GM19238 (cell line): ENCODE measurements at regions not wholly inside any gene's neighbourhood (a gene's known extent, or its start where the extent isn't known, plus 50 kb on each side); places are given as distances from the start of the nearest gene placed in this dataset.
A peak's percentile ranks its signal among the peaks of the same experiment; 100 is the strongest.
"Not testable (repeated sequence)": the region's sequence is repeated elsewhere in the genome, so short reads cannot be mapped to it uniquely, and the experiment has no call there.

Source experiments
- DNase-seq: peaks from one replicate; pipeline ENCODE4 v3.0.0; 2011; ENCODE audit warnings: low spot score; ENCODE audit not compliant: insufficient read length

- DNase-seq: no peak
Measured at GRCh38 chr16:82302042-82302727, 132.2 kb upstream of the MPHOSPH6 start.

GRCh38 chr16:82301146-82301755, 131.2 kb upstream of the MPHOSPH6 start:
- no peak for DNase-seq

- DNase-seq: no peak
Measured at GRCh38 chr16:82300374-82300951, 130.4 kb upstream of the MPHOSPH6 start.

- DNase-seq: no peak
Measured at GRCh38 chr16:82298472-82298871, 128.4 kb upstream of the MPHOSPH6 start.

GRCh38 chr16:82295290-82296201, 125.5 kb upstream of the MPHOSPH6 start:
- no peak for DNase-seq

- no peak for DNase-seq
Measured at GRCh38 chr16:82293671-82294070, 123.6 kb upstream of the MPHOSPH6 start.

GRCh38 chr16:82287937-82288336, 117.9 kb upstream of the MPHOSPH6 start:
- DNase-seq: no peak

GRCh38 chr16:82282662-82283061, 112.6 kb upstream of the MPHOSPH6 start:
- DNase-seq: no peak

- DNase-seq: no peak
Measured at GRCh38 chr16:82281544-82281943, 111.5 kb upstream of the MPHOSPH6 start.

- peak; percentile 10 for DNase-seq
Measured at GRCh38 chr16:82280867-82281266, 110.8 kb upstream of the MPHOSPH6 start.

GRCh38 chr16:82275349-82275748, 105.3 kb upstream of the MPHOSPH6 start:
- DNase-seq: not testable (repeated sequence)

- DNase-seq: no peak
Measured at GRCh38 chr16:82271636-82272035, 101.6 kb upstream of the MPHOSPH6 start.

- DNase-seq: not testable (repeated sequence)
Measured at GRCh38 chr16:82267675-82268074, 97.7 kb upstream of the MPHOSPH6 start.

GRCh38 chr16:82265809-82266208, 95.8 kb upstream of the MPHOSPH6 start:
- no peak for DNase-seq

GRCh38 chr16:82264756-82265155, 94.7 kb upstream of the MPHOSPH6 start:
- DNase-seq: no peak

- peak; percentile 47 for DNase-seq
Measured at GRCh38 chr16:82263521-82264143, 93.6 kb upstream of the MPHOSPH6 start.

GRCh38 chr16:82262244-82262643, 92.2 kb upstream of the MPHOSPH6 start:
- no peak for DNase-seq

GRCh38 chr16:82260212-82260795, 90.3 kb upstream of the MPHOSPH6 start:
- DNase-seq: no peak

GRCh38 chr16:82259731-82260130, 89.7 kb upstream of the MPHOSPH6 start:
- DNase-seq: no peak

GRCh38 chr16:82257990-82258389, 88.0 kb upstream of the MPHOSPH6 start:
- DNase-seq: no peak

GRCh38 chr16:82252582-82252981, 82.6 kb upstream of the MPHOSPH6 start:
- DNase-seq: no peak
